B cell (primary cell): ENCODE measurements at regions not wholly inside any gene's neighbourhood (a gene's known extent, or its start where the extent isn't known, plus 50 kb on each side); places are given as distances from the start of the nearest gene placed in this dataset.

Source experiments
- ATAC-seq: fragments of 200-7000 bp; cut with Tn5 transposase; one replicate; pipeline ENCODE4 v1.10.0; 2021; ENCODE audit warnings: low read depth, mild to moderate bottlenecking, moderate number of reproducible peaks, moderate library complexity
- CTCF ChIA-PET: fragments of 350-600 bp; sonication (Branson Sonifier 250); formaldehyde crosslinking; loops from one replicate; lab custom pipeline; 2021; ENCODE audit warnings: antibody characterized with exemption, inconsistent platforms; lab: Charles Lee
- POLR2A ChIA-PET: fragments of 350-600 bp; sonication (Branson Sonifier 250); formaldehyde crosslinking; loops from one replicate; lab custom pipeline; 2021; ENCODE audit warnings: antibody characterized with exemption; lab: Charles Lee
- DNase-seq: peaks from one replicate; pipeline ENCODE4 v3.0.0; 2013
- H2AFZ ChIP-seq: 2 replicates; pipeline ENCODE4 v1.6.1; 2012; ENCODE audit warnings: mild to moderate bottlenecking, low read depth, low read length; ENCODE audit not compliant: insufficient read depth, poor library complexity, severe bottlenecking
- H3K27ac ChIP-seq, 2 donors: 1 replicate in 1 of 2; 2 replicates in 1 of 2; pipeline ENCODE4 v1.5.1; 2012 to 2013; ENCODE audit warnings: low read length in 2 of 2, mild to moderate bottlenecking in 2 of 2, moderate library complexity in 1 of 2
- H3K27me3 ChIP-seq, 4 experiments: fragments of 200-600 bp in 1 of 4; sonication (generic) in 1 of 4; replicated peaks in 1 of 4; 1 replicate in 2 of 4; 2 replicates in 2 of 4; pipeline versions ENCODE4 v1.6.1 to v1.7.0; 2013 to 2016; ENCODE audit warnings: low read length in 3 of 4, mild to moderate bottlenecking in 2 of 4, mixed read lengths in 1 of 4, moderate library complexity in 1 of 4; ENCODE audit not compliant: insufficient read depth in 4 of 4, control insufficient read depth in 3 of 4; ENCODE audit errors: control extremely low read depth in 1 of 4
- H3K36me3 ChIP-seq, 2 experiments: replicated peaks in 1 of 2; 1 replicate in 1 of 2; 2 replicates in 1 of 2; pipeline versions ENCODE4 v1.6.1 to v1.7.1; 2013; ENCODE audit warnings: low read length in 1 of 2; ENCODE audit not compliant: insufficient read depth in 2 of 2, control insufficient read depth in 1 of 2; ENCODE audit errors: control extremely low read depth in 1 of 2, extremely low read depth in 1 of 2
- H3K4me1 ChIP-seq, 2 donors: fragments of 200-600 bp in 1 of 2; sonication (generic) in 1 of 2; 1 replicate in 1 of 2; 2 replicates in 1 of 2; pipeline versions ENCODE4 v1.5.1 to v1.6.1; 2013 to 2017; ENCODE audit warnings: low read length in 2 of 2; ENCODE audit not compliant: control insufficient read depth in 2 of 2, insufficient read depth in 2 of 2
- H3K4me2 ChIP-seq: replicated peaks from 2 replicates; pipeline ENCODE3; 2012; ENCODE audit warnings: mild to moderate bottlenecking, low read depth, low read length; ENCODE audit not compliant: poor library complexity, severe bottlenecking
- H3K4me3 ChIP-seq, 5 experiments: fragments of 200-600 bp in 1 of 5; sonication (generic) in 1 of 5; 1 replicate in 3 of 5; 2 replicates in 2 of 5; pipeline versions ENCODE4 v1.5.1 to v1.7.0; 2011 to 2016; ENCODE audit warnings: low read length in 4 of 5, mild to moderate bottlenecking in 4 of 5, low read depth in 2 of 5, control low read depth in 1 of 5, moderate library complexity in 1 of 5; ENCODE audit not compliant: insufficient read depth in 1 of 5; ENCODE audit errors: control extremely low read depth in 1 of 5, extremely low read depth in 1 of 5
- H3K79me2 ChIP-seq: fragments of 200-600 bp; sonication (generic); one replicate; pipeline ENCODE4 v1.6.0; 2016; ENCODE audit warnings: low read length; ENCODE audit not compliant: control insufficient read depth, insufficient read depth
- H3K9ac ChIP-seq: fragments of 200-600 bp; sonication (generic); 2 replicates; pipeline ENCODE4 v1.6.1; 2017; ENCODE audit warnings: mild to moderate bottlenecking, low read length, moderate library complexity
- H3K9me3 ChIP-seq, 3 donors: one replicate each; pipeline versions ENCODE4 v1.6.1 to v1.7.1; 2013; ENCODE audit warnings: low read length in 2 of 3; ENCODE audit not compliant: control insufficient read depth in 2 of 3, insufficient read depth in 1 of 3; ENCODE audit errors: control extremely low read depth in 1 of 3
- H4K20me1 ChIP-seq: 2 replicates; pipeline ENCODE4 v1.6.0; 2012; ENCODE audit warnings: mild to moderate bottlenecking, low read length; ENCODE audit not compliant: insufficient read depth, control insufficient read depth, poor library complexity, severe bottlenecking
- H3K27ac Mint-ChIP-seq: one replicate; pipeline ENCODE4 v1.8.0; 2021; ENCODE audit warnings: mixed read lengths
- H3K27me3 Mint-ChIP-seq: one replicate; pipeline ENCODE4 v1.8.0; 2021; ENCODE audit warnings: mixed read lengths
- H3K4me1 Mint-ChIP-seq: one replicate; pipeline ENCODE4 v1.8.0; 2021; ENCODE audit warnings: mixed read lengths
- H3K4me3 Mint-ChIP-seq: one replicate; pipeline ENCODE4 v1.8.0; 2021; ENCODE audit warnings: mixed read lengths
- H3K9me3 Mint-ChIP-seq: one replicate; pipeline ENCODE4 v1.8.0; 2022; ENCODE audit warnings: mixed read lengths; ENCODE audit not compliant: insufficient read depth
- EZH2 ChIP-seq: IDR thresholded peaks from 2 replicates; pipeline ENCODE4 v1.6.1; 2012; ENCODE audit warnings: borderline replicate concordance, low read depth, mild to moderate bottlenecking, moderate library complexity, low read length; ENCODE audit not compliant: insufficient read depth, poor library complexity, severe bottlenecking
- WGBS: methylation state at CpG from one replicate; pipeline ENCODE4 v1.1.5; 2013; ENCODE audit warnings: missing lambda C conversion rate; ENCODE audit not compliant: insufficient coverage; 5-methylcytosine and 5-hydroxymethylcytosine counted together
- intact Hi-C: fragments of 100-400 bp; cut with micrococcal nuclease; formaldehyde crosslinking; loops from one replicate; pipeline ENCODE4 v1.10.0; 2022
- TF ChIP-seq, protein P1 (sequence below): fragments of 200-600 bp; IDR thresholded peaks from one replicate; pipeline ENCODE4 v1.8.0; 2022; ENCODE audit warnings: antibody characterized with exemption, mild to moderate bottlenecking

DNA sequence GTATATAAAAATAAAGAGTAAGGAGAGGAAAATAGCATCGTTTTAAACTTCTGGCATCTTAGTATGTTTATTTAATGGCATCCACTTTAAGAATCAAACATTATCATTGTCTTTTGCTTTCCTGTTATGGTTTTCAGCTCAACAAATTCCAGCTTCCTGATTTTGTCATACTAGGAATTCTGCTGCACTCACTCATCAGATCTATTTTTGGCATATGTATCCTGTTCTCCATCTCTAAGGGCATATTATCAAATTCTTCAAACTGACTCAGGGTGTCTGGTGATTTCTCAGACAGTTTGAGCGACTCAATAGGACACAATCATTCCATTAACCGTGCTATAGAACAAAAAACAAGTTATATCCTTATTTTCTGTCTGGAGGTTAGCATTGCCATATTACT, 248.5 kb upstream of the DIAPH2 start:
- whole genome bisulfite sequencing: no CpG with 5 or more reads among the region's 3 CpGs
- Histone ChIP-seq H3K36me3 (no peaks in the 10 kb centered on the region), H3K9me3 (no peaks in the 10 kb centered on the region), H3K27ac (no peak overlapping the region), H3K27me3 (no peaks in the 10 kb centered on the region), H3K79me2 (no peaks in the 10 kb centered on the region), H4K20me1 (no peaks in the 10 kb centered on the region), H3K4me2 (no peak overlapping the region), H3K4me1 (no peaks in the 10 kb centered on the region), H2AFZ (no peak overlapping the region), H3K4me3 (no peak overlapping the region), H3K9ac (no peak overlapping the region)
- POLR2A ChIA-PET: no interaction called here
- DNase-seq (no peak), ATAC-seq (no peak)
- no peak overlapping the region for H3K4me3 Mint-ChIP-seq
- no peak for TF ChIP-seq EZH2
- TF ChIP-seq, protein P1, sequence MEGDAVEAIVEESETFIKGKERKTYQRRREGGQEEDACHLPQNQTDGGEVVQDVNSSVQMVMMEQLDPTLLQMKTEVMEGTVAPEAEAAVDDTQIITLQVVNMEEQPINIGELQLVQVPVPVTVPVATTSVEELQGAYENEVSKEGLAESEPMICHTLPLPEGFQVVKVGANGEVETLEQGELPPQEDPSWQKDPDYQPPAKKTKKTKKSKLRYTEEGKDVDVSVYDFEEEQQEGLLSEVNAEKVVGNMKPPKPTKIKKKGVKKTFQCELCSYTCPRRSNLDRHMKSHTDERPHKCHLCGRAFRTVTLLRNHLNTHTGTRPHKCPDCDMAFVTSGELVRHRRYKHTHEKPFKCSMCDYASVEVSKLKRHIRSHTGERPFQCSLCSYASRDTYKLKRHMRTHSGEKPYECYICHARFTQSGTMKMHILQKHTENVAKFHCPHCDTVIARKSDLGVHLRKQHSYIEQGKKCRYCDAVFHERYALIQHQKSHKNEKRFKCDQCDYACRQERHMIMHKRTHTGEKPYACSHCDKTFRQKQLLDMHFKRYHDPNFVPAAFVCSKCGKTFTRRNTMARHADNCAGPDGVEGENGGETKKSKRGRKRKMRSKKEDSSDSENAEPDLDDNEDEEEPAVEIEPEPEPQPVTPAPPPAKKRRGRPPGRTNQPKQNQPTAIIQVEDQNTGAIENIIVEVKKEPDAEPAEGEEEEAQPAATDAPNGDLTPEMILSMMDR: no peak
- no peaks in the 10 kb centered on the region for H3K27me3 Mint-ChIP-seq
- no peaks in the 10 kb centered on the region for H3K9me3 Mint-ChIP-seq
- H3K4me1 Mint-ChIP-seq: no peaks in the 10 kb centered on the region
- intact Hi-C loops: no loop called here
- CTCF ChIA-PET: no interaction called here
- H3K27ac Mint-ChIP-seq: no peak overlapping the region

DNA sequence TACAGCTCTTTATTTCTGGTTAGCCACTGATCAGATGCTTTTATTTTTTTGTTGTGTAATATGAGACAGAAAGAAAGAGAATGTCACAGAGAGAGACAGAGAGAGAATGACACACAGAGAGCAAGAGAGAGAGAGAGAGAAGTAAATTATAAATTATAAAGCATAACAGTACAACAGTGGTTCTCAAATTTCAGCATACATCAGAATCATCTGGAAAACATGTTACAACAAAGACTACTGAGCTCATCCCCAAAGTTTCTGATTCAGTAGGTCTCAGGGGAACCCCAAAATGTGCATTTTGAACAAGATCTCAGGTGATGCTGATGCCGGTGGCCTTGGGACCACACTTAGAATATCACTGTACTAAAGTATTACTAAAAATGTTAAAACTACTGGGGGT, 245.8 kb upstream of the DIAPH2 start:
- Mint-ChIP-seq H3K9me3 (no peaks in the 10 kb centered on the region), H3K27me3 (no peaks in the 10 kb centered on the region), H3K4me1 (no peaks in the 10 kb centered on the region), H3K4me3 (no peak overlapping the region), H3K27ac (no peak overlapping the region)
- no peaks in the 10 kb centered on the region for H4K20me1 ChIP-seq
- H3K79me2 ChIP-seq: no peaks in the 10 kb centered on the region
- H3K9ac ChIP-seq: no peak overlapping the region
- no peak overlapping the region for H3K4me3 ChIP-seq
- no peak overlapping the region for H3K4me2 ChIP-seq
- CTCF ChIA-PET: no interaction called here
- no peaks in the 10 kb centered on the region for H3K4me1 ChIP-seq
- WGBS: no CpG with 5 or more reads among the region's 1 CpG
- no peaks in the 10 kb centered on the region for H3K27me3 ChIP-seq
- ATAC-seq (no peak), DNase-seq (no peak)
- intact Hi-C loops: no loop called here
- no peak overlapping the region for H3K27ac ChIP-seq
- H3K36me3 ChIP-seq: no peaks in the 10 kb centered on the region
- no peaks in the 10 kb centered on the region for H3K9me3 ChIP-seq
- no peak overlapping the region for H2AFZ ChIP-seq
- POLR2A ChIA-PET: no interaction called here
- TF ChIP-seq EZH2: no peak
- TF ChIP-seq, protein P1: no peak
